H1 (cell line): ENCODE measurements at regions not wholly inside any gene's neighbourhood (a gene's known extent, or its start where the extent isn't known, plus 50 kb on each side); places are given as distances from the start of the nearest gene placed in this dataset.

Experiments used
- CTCF ChIP-seq, 3 experiments: IDR thresholded peaks; 1 replicate in 2 of 3; 2 replicates in 1 of 3; pipeline versions ENCODE4 v1.5.1 to v1.6.1; 2011; ENCODE audit warnings: low read length in 3 of 3, mild to moderate bottlenecking in 3 of 3, inconsistent platforms in 2 of 3, low read depth in 1 of 3, moderate library complexity in 1 of 3; ENCODE audit not compliant: insufficient read depth in 1 of 3; ENCODE audit errors: control extremely low read depth in 1 of 3
- PHF8 ChIP-seq: fragments of 200-600 bp; sonication (generic); conservative IDR thresholded peaks from 2 replicates; pipeline ENCODE4 v1.7.1; 2012; ENCODE audit warnings: low read depth, mild to moderate bottlenecking, inconsistent platforms, low read length, moderate library complexity
- POLR2AphosphoS5 ChIP-seq: IDR thresholded peaks from 2 replicates; pipeline ENCODE4 v1.6.1; 2011; ENCODE audit warnings: low read depth, low read length
- USF2 ChIP-seq: IDR thresholded peaks from 2 replicates; pipeline ENCODE4 v1.6.1; 2011; ENCODE audit warnings: low read length, improper control_type of control experiment

- TF ChIP-seq CTCF (IDR thresholded peaks at IDR 0.05; ENCODE audit: control extremely low read depth in 1 of 3, insufficient read depth in 1 of 3, low read depth in 1 of 3, low read length in 3 of 3) (no peak), USF2 (no peak), POLR2AphosphoS5 (no peak), PHF8 (no peak)
Measured at GRCh38 chr18:76051396-76052226, 443.4 kb downstream of the ZNF516 start.
